Tibial nerve (tissue), 4 donors: ENCODE measurements at regions not wholly inside any gene's neighbourhood (a gene's known extent, or its start where the extent isn't known, plus 50 kb on each side); places are given as distances from the start of the nearest gene placed in this dataset.

Experiments used
- DNase-seq, 2 donors: peaks; one replicate each; pipeline ENCODE4 v3.0.0-alpha.2; 2019; ENCODE audit warnings: low spot score in 2 of 2
- H3K27ac ChIP-seq, 4 donors: fragments of 200-600 bp; sonication (generic) in 3 of 4; one replicate each; pipeline ENCODE4 v1.5.1; 2017 to 2019; ENCODE audit warnings: mild to moderate bottlenecking in 1 of 4
- H3K27me3 ChIP-seq, 2 donors: fragments of 200-600 bp; sonication (generic) in 1 of 2; one replicate each; pipeline versions ENCODE4 v1.5.1 to v1.6.0; 2017 to 2019
- H3K36me3 ChIP-seq, 3 donors: fragments of 200-600 bp; sonication (generic); one replicate each; pipeline ENCODE4 v1.5.1; 2018 to 2019
- H3K4me1 ChIP-seq, 4 donors: fragments of 200-600 bp; sonication (generic) in 3 of 4; one replicate each; pipeline ENCODE4 v1.5.1; 2017 to 2019
- H3K4me3 ChIP-seq, 4 donors: fragments of 200-600 bp; sonication (generic) in 3 of 4; one replicate each; pipeline ENCODE4 v1.5.1; 2017 to 2019; ENCODE audit warnings: mild to moderate bottlenecking in 1 of 4, moderate library complexity in 1 of 4
- H3K9me3 ChIP-seq, 4 donors: fragments of 200-600 bp; sonication (generic) in 3 of 4; one replicate each; pipeline ENCODE4 v1.5.1; 2017 to 2019
- EP300 ChIP-seq, 2 donors: sonication (generic); formaldehyde crosslinking; IDR thresholded peaks; one replicate each; pipeline ENCODE4 v1.6.1; 2017; ENCODE audit warnings: antibody characterized with exemption in 2 of 2, mild to moderate bottlenecking in 1 of 2
- POLR2A ChIP-seq, 2 donors: fragments of 450-650 bp; IDR thresholded peaks; one replicate each; pipeline ENCODE4 v1.6.1; 2017; ENCODE audit warnings: antibody characterized with exemption in 2 of 2, mild to moderate bottlenecking in 2 of 2, moderate library complexity in 2 of 2
- WGBS, 2 donors: methylation state at CpG; one replicate each; pipeline ENCODE4 v1.1.5; 2018; 5-methylcytosine and 5-hydroxymethylcytosine counted together
- TF ChIP-seq, protein P1 (sequence below), 5 experiments: fragments of 200-600 bp in 3 of 5; fragments of 450-650 bp in 2 of 5; sonication (generic) in 3 of 5; IDR thresholded peaks; one replicate each; pipeline ENCODE4 v1.5.1; 2016 to 2019; ENCODE audit warnings: antibody characterized with exemption in 5 of 5, mild to moderate bottlenecking in 3 of 5, moderate library complexity in 2 of 5

DNA sequence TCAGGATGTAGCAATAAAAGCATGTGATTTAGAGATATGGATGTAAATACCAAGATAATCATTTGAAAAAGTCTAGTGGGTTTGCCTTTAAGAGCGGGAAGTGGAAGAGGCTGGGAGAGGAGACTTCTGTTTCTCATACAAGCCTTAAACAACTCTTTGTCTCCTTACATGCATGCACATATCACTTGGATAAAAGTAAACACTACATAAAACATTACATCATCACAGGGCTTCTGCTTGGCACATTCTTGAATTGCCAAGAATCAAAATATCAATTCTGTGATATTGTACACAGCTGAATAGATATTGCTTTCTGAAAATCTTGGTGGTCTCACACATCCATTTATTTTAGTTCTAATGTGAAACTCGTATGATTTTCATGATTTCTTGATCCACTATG is 57.6 kb downstream of the FOXD1 start:
- H3K4me1 ChIP-seq = peaks cover 0 to 19% (median 2%) of the 10 kb centered on the region in 4 donors
- H3K27ac ChIP-seq = no peak overlapping the region
- no peaks in the 10 kb centered on the region for H3K27me3 ChIP-seq
- H3K9me3 ChIP-seq = peaks cover 0 to 6% (median 0%) of the 10 kb centered on the region in 4 donors
- no peak overlapping the region for H3K4me3 ChIP-seq
- DNase-seq = no peak
- TF ChIP-seq, protein P1, sequence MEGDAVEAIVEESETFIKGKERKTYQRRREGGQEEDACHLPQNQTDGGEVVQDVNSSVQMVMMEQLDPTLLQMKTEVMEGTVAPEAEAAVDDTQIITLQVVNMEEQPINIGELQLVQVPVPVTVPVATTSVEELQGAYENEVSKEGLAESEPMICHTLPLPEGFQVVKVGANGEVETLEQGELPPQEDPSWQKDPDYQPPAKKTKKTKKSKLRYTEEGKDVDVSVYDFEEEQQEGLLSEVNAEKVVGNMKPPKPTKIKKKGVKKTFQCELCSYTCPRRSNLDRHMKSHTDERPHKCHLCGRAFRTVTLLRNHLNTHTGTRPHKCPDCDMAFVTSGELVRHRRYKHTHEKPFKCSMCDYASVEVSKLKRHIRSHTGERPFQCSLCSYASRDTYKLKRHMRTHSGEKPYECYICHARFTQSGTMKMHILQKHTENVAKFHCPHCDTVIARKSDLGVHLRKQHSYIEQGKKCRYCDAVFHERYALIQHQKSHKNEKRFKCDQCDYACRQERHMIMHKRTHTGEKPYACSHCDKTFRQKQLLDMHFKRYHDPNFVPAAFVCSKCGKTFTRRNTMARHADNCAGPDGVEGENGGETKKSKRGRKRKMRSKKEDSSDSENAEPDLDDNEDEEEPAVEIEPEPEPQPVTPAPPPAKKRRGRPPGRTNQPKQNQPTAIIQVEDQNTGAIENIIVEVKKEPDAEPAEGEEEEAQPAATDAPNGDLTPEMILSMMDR (IDR thresholded peaks at IDR 0.05) = no peak
- TF ChIP-seq EP300 (IDR thresholded peaks at IDR 0.05) (no peak), POLR2A (IDR thresholded peaks at IDR 0.05) (no peak)
- H3K36me3 ChIP-seq = no peaks in the 10 kb centered on the region
- WGBS, 2 donors = 67 to 68% methylated on average over 2 of the region's 2 CpGs

DNA sequence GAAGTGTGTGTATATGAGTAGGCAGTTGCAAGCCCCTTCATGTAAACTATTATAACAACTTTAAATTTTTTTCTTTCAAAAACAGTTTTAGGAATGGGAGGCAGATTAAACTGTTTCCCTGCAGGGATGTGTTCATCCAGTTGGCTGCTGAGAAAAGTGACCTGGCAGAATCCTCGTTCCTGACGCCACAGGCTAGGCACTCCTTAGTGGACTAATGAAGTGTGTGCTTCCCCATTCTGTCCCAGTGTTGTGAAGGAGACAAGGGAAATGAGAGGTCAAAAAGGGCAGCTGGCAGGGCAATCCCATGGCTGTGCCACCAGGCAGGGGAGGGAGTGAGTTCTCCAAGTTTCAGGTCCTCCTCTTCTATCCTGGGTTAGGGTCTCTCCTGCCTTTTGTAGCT is 59.8 kb downstream of the FOXD1 start:
- Histone ChIP-seq H3K9me3 (peaks cover 0 to 25% (median 8%) of the 10 kb centered on the region in 4 donors), H3K4me1 (peaks cover 0 to 19% (median 2%) of the 10 kb centered on the region in 4 donors), H3K4me3 (no peak overlapping the region), H3K27ac (no peak overlapping the region), H3K36me3 (peaks cover 0 to 3% (median 0%) of the 10 kb centered on the region in 3 donors), H3K27me3 (no peaks in the 10 kb centered on the region)
- TF ChIP-seq, protein P1 (IDR thresholded peaks at IDR 0.05) = no peak
- TF ChIP-seq EP300 (IDR thresholded peaks at IDR 0.05) (no peak), POLR2A (IDR thresholded peaks at IDR 0.05) (no peak)
- DNase-seq = no peak
- WGBS, 2 donors = 57 to 65% methylated on average over 2 of the region's 2 CpGs

DNA sequence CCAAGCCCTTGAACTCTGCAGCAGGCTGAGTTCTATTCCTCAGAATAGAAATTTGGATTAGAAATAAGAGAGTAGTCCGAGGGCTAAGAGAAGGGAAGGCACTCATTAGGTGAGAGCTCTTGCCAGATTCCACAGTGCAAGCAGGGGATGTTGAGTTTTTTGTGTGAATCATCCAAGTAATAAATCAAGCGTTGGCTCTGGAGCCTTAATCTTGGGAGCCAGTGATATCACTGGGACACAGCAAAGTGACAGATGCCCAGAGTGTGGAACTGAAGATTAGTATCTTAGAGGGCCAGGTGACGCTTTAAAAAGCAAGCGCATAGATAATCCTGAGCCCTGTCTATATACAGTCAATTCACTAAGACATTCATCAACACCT is 60.3 kb downstream of the FOXD1 start:
- WGBS, 2 donors = 60 to 68% methylated on average over 4 of the region's 4 CpGs
- TF ChIP-seq EP300 (IDR thresholded peaks at IDR 0.05) (no peak), POLR2A (IDR thresholded peaks at IDR 0.05) (no peak)
- TF ChIP-seq, protein P1 (IDR thresholded peaks at IDR 0.05) = no peak
- no peak overlapping the region for H3K27ac ChIP-seq
- no peak for DNase-seq
- no peak overlapping the region for H3K4me3 ChIP-seq
- H3K27me3 ChIP-seq = peaks cover 0 to 3% of the 10 kb centered on the region in 2 donors
- H3K36me3 ChIP-seq = peaks cover 0 to 3% (median 0%) of the 10 kb centered on the region in 3 donors
- H3K9me3 ChIP-seq = peaks cover 0 to 28% (median 9%) of the 10 kb centered on the region in 4 donors
- H3K4me1 ChIP-seq = peaks cover 0 to 19% (median 2%) of the 10 kb centered on the region in 4 donors

DNA sequence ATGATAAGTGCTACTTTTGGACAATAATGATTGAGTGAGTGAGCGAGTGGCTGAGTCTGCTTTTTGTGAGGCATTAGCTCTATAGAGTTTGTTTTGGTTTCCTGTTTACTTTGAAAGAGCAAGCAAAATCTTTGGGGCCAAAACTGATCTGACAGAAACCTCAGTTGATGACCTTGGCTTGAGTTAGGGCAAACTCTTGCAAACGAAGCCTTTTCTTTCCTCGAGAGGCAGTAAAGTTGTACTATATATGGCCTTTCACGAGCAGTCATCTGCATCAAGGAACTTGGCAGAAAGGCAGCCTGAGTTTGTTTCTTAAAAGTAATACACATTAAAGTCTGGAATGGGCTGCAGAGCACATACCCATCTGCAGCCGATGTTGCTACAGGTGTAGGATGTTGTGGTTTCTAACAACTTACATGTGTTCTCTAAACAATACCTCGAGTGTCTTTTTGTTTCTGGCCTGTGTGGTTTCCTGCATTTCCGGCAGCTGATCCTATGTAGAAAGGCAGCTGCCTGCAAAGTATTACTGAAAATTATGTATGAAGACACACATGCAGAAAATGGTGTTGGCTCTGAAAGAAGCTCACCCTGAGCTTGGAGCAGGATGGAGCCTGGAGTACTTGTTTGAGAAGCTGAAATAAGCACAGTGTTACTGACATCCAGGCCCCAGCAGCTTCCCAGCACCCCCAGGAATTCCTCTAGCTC is 60.8 kb downstream of the FOXD1 start:
- no peak for TF ChIP-seq EP300 (IDR thresholded peaks at IDR 0.05)
- TF ChIP-seq, protein P1 (IDR thresholded peaks at IDR 0.05) = no peak
- no peak for TF ChIP-seq POLR2A (IDR thresholded peaks at IDR 0.05)
- DNase-seq = no peak
- peaks cover 0 to 3% (median 0%) of the 10 kb centered on the region in 3 donors for H3K36me3 ChIP-seq
- 17 to 32% methylated on average over 7 of the region's 7 CpGs for WGBS, 2 donors
- H3K27ac ChIP-seq = no peak overlapping the region
- peaks cover 0 to 16% (median 2%) of the 10 kb centered on the region in 4 donors for H3K4me1 ChIP-seq
- H3K9me3 ChIP-seq = peaks cover 0 to 29% (median 9%) of the 10 kb centered on the region in 4 donors
- peaks cover 0 to 8% of the 10 kb centered on the region in 2 donors for H3K27me3 ChIP-seq
- no peak overlapping the region for H3K4me3 ChIP-seq

- Histone ChIP-seq H3K4me3 (no peak overlapping the region), H3K36me3 (peaks cover 0 to 3% (median 0%) of the 10 kb centered on the region in 3 donors), H3K27me3 (peaks cover 0 to 14% of the 10 kb centered on the region in 2 donors), H3K9me3 (peaks cover 0 to 29% (median 9%) of the 10 kb centered on the region in 4 donors), H3K4me1 (peaks cover 0 to 18% (median 3%) of the 10 kb centered on the region in 4 donors), H3K27ac (no peak overlapping the region)
- TF ChIP-seq EP300 (IDR thresholded peaks at IDR 0.05) (no peak), POLR2A (IDR thresholded peaks at IDR 0.05) (no peak)
- TF ChIP-seq, protein P1 (IDR thresholded peaks at IDR 0.05) = no peak
- no peak for DNase-seq
- 71 to 86% methylated on average over 1 of the region's 1 CpG for WGBS, 2 donors
Measured at GRCh38 chr5:73387149-73387591, 61.4 kb downstream of the FOXD1 start.
